Fibroblast of pulmonary artery (primary cell): ENCODE measurements at regions not wholly inside any gene's neighbourhood (a gene's known extent, or its start where the extent isn't known, plus 50 kb on each side); places are given as distances from the start of the nearest gene placed in this dataset.
"Not testable (repeated sequence)": the region's sequence is repeated elsewhere in the genome, so short reads cannot be mapped to it uniquely, and the experiment has no call there.

Source experiments
- DNase-seq: peaks from one replicate; pipeline ENCODE4 v3.0.0-alpha.2; 2010; ENCODE audit warnings: low read depth
- H3K4me3 ChIP-seq: replicated peaks from 2 replicates; pipeline ENCODE4 v1.5.1; 2011; ENCODE audit warnings: low read depth, mild to moderate bottlenecking, control low read depth, low read length, moderate library complexity
- TF ChIP-seq, protein P1 (sequence below): IDR thresholded peaks from 2 replicates; pipeline ENCODE4 v1.5.1; 2011; ENCODE audit warnings: mild to moderate bottlenecking, control low read depth, low read length, inconsistent platforms; ENCODE audit errors: missing control alignments

DNA sequence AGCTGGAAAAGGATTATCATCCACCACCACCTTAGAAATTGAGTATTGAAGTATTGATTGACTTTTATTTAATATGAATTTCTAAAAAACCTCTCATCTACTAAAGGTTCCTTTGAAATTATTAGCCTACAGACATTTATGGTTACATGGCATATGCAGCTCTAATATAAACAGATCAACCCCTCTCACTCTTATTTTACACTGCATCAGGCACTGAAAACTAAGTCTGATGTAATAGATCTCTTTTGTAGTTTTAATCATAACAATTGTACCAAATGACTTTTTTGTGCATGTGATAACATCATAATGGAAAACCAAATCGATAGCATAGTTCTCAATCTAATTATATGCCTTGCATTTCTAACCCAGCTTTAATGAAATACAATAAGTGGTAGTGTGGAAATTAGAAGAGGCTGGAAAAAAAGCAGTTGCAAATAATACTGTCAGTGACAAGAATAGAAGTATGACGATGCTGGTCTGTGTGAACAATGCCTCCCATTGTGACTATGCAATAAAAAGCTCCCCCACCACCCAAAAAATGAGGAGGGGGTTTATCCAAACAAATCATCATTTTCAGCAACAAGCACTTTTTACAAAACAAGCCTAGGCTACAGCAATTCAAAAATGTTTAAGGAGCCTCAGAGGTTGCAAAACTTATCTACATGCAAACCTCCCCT, 426.5 kb upstream of the NFIA start:
- no peak overlapping the region for H3K4me3 ChIP-seq
- TF ChIP-seq, protein P1, sequence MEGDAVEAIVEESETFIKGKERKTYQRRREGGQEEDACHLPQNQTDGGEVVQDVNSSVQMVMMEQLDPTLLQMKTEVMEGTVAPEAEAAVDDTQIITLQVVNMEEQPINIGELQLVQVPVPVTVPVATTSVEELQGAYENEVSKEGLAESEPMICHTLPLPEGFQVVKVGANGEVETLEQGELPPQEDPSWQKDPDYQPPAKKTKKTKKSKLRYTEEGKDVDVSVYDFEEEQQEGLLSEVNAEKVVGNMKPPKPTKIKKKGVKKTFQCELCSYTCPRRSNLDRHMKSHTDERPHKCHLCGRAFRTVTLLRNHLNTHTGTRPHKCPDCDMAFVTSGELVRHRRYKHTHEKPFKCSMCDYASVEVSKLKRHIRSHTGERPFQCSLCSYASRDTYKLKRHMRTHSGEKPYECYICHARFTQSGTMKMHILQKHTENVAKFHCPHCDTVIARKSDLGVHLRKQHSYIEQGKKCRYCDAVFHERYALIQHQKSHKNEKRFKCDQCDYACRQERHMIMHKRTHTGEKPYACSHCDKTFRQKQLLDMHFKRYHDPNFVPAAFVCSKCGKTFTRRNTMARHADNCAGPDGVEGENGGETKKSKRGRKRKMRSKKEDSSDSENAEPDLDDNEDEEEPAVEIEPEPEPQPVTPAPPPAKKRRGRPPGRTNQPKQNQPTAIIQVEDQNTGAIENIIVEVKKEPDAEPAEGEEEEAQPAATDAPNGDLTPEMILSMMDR = no peak
- DNase-seq = no peak

DNA sequence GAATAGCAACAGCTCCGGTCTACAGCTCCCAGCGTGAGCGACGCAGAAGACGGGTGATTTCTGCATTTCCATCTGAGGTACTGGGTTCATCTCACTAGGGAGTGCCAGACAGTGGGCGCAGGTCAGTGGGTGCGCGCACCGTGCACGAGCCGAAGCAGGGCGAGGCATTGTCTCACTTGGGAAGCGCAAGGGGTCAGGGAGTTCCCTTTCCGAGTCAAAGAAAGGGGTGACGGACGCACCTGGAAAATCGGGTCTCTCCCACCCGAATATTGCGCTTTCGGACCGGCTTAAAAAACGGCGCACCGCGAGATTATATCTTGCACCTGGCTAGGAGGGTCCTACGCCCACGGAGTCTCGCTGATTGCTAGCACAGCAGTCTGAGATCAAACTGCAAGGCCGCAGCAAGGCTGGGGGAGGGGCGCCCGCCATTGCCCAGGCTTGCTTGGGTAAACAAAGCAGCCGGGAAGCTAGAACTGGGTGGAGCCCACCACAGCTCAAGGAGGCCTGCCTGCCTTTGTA, 442.3 kb upstream of the NFIA start:
- not testable (repeated sequence) for H3K4me3 ChIP-seq, DNase-seq

DNA sequence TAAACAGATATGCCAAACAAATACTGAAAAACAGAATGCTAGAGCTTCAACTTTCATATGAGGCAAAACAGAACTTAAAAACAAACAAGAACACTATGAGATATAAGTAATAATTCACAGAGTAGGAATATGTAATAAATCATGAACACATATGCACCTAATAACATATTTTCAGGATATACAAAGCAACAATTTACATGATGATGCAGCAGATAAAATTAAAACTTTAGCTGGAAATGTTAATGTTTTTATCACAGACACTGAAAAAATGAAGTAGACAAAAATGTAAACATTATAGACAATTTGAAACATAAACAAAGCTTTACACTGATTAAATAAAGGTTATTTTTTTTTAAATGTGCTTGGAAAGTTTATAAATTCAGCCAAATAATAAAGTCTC, 443.1 kb upstream of the NFIA start:
- no peak overlapping the region for H3K4me3 ChIP-seq
- DNase-seq = no peak
- TF ChIP-seq, protein P1 = no peak

DNA sequence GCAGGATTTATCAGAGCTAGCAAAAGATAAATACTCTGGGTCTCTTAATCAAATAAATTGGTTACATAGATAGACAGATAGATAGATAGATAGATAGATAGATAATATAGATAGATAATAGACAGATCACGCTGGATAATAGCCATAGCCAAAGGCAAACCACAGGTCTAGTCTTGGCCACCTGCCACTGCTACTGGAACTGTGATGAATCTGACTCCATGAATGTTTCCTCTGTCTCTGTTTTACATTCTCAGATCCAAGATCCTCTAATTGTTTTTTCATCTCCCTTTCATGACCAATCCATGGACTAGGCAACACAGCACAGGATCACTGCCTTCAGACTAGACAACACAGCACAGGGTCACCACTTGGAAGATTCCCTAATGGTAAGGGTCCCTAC, 444.7 kb upstream of the NFIA start:
- TF ChIP-seq, protein P1 = no peak
- DNase-seq = no peak

DNA sequence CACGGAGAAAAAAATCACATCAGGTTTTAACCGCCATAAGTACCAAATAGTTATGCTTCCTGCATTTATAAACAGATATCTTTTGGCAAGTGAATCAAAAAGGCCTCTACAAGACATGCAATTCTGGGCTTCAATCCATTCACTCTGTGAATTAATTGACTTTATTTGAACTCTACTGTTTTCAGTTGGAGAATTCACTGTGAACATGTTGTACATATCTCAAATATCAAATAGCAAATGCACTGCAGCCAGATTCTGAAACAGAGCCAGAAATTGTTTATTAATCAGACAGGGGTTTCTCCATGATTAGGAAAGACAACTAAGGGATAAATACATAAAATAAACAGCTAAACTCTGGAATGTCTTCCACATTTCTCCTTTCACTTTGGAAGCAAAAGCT, 445.4 kb upstream of the NFIA start:
- no peak overlapping the region for H3K4me3 ChIP-seq
- TF ChIP-seq, protein P1 = no peak
- no peak for DNase-seq

More for the DNA sequence above, 444.7 kb upstream of the NFIA start:
- H3K4me3 ChIP-seq = no peak overlapping the region

DNA sequence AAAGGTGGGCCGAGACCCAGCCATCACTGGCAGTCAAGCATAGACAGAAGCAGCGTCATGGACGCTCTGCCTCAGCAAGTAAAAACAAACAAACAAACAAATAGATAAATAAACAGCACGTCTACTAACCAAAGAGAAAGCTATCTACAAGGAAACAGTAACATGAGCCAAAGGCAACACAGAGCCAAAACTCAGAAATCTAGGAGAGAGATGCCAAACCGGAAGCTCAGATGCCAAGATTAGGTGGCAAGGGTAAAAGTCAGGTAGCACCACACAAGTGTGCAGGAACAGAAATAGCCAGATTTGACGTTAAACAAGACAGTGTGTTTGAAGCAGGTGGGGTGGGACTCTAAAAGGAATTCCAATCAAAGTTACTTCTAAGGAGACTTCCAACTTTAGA, 448.3 kb upstream of the NFIA start:
- TF ChIP-seq, protein P1 = no peak
- DNase-seq = no peak
- no peak overlapping the region for H3K4me3 ChIP-seq

DNA sequence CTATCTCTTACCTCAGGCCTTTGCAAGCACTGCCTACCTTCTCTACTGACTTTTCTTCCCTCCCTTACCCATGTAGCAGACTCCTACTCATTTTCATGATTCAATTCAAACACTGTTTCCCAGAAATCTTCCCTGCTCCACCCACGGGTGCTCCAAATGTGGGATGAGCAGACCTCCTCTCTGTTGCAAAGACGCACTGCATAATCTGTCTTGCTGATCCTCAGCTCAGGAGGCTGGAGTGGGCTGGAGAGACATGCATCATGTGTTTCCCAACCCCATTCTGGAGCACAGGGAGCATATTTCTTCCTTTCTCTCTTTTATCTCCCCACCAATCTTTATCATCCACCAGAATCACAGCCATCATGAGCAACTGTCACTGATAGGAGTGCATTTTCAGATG, 459.9 kb upstream of the NFIA start:
- peak; percentile 11 for DNase-seq
- TF ChIP-seq, protein P1 = no peak
- H3K4me3 ChIP-seq = no peak overlapping the region
